ENCODE measurements at regions not wholly inside any gene's neighbourhood (a gene's known extent, or its start where the extent isn't known, plus 50 kb on each side); places are given as distances from the start of the nearest gene placed in this dataset.
"Not testable (repeated sequence)": the region's sequence is repeated elsewhere in the genome, so short reads cannot be mapped to it uniquely, and the experiment has no call there.

- no peaks in the 10 kb centered on the region for H3K36me3 Mint-ChIP-seq (ENCODE audit: low read depth)
- no peak for DNase-seq (ENCODE audit: low spot score)
- no peaks in the 10 kb centered on the region for H3K9me3 Mint-ChIP-seq (ENCODE audit: low read depth)
- no peak for TF ChIP-seq CTCF (IDR thresholded peaks at IDR 0.05)
- peaks cover 9% of the 10 kb centered on the region for H3K4me1 Mint-ChIP-seq (ENCODE audit: low read depth)
- H3K27me3 Mint-ChIP-seq (ENCODE audit: low read depth), result no peaks in the 10 kb centered on the region
- H3K4me3 Mint-ChIP-seq (ENCODE audit: unreplicated experiment), result no peak overlapping the region
- H3K27ac Mint-ChIP-seq (ENCODE audit: unreplicated experiment), result no peak overlapping the region
Measured at GRCh38 chr3:59186725-59187124, 136.9 kb upstream of the CFAP20DC start.

- Mint-ChIP-seq H3K4me1 (ENCODE audit: low read depth) (peaks cover 9% of the 10 kb centered on the region), H3K27ac (ENCODE audit: unreplicated experiment) (no peak overlapping the region)
- no peak for DNase-seq (ENCODE audit: low spot score)
Measured at GRCh38 chr3:59185591-59186369, 136.0 kb upstream of the CFAP20DC start.

GRCh38 chr3:59180006-59180405 lies 130.2 kb upstream of the CFAP20DC start:
- peaks cover 16% of the 10 kb centered on the region for H3K9me3 Mint-ChIP-seq (ENCODE audit: low read depth)
- H3K4me3 Mint-ChIP-seq (ENCODE audit: unreplicated experiment), result no peak overlapping the region
- H3K27me3 Mint-ChIP-seq (ENCODE audit: low read depth), result peaks cover 3% of the 10 kb centered on the region
- DNase-seq (ENCODE audit: low spot score), result no peak
- peaks cover 2% of the 10 kb centered on the region for H3K36me3 Mint-ChIP-seq (ENCODE audit: low read depth)
- no peaks in the 10 kb centered on the region for H3K4me1 Mint-ChIP-seq (ENCODE audit: low read depth)
- TF ChIP-seq CTCF (IDR thresholded peaks at IDR 0.05), result no peak
- H3K27ac Mint-ChIP-seq (ENCODE audit: unreplicated experiment), result no peak overlapping the region

More at GRCh38 chr3:59185591-59186369, 136.0 kb upstream of the CFAP20DC start:
- no peak overlapping the region for H3K4me3 Mint-ChIP-seq (ENCODE audit: unreplicated experiment)
- TF ChIP-seq CTCF (IDR thresholded peaks at IDR 0.05), result no peak
- no peaks in the 10 kb centered on the region for H3K9me3 Mint-ChIP-seq (ENCODE audit: low read depth)
- H3K36me3 Mint-ChIP-seq (ENCODE audit: low read depth), result no peaks in the 10 kb centered on the region
- H3K27me3 Mint-ChIP-seq (ENCODE audit: low read depth), result no peaks in the 10 kb centered on the region

- Mint-ChIP-seq H3K4me3 (ENCODE audit: unreplicated experiment) (no peak overlapping the region), H3K27me3 (ENCODE audit: low read depth) (peaks cover 3% of the 10 kb centered on the region), H3K9me3 (ENCODE audit: low read depth) (peaks cover 22% of the 10 kb centered on the region), H3K27ac (ENCODE audit: unreplicated experiment) (no peak overlapping the region), H3K36me3 (ENCODE audit: low read depth) (peaks cover 2% of the 10 kb centered on the region), H3K4me1 (ENCODE audit: low read depth) (no peaks in the 10 kb centered on the region)
- no peak for TF ChIP-seq CTCF (IDR thresholded peaks at IDR 0.05)
- no peak for DNase-seq (ENCODE audit: low spot score)
Measured at GRCh38 chr3:59178698-59179097, 128.9 kb upstream of the CFAP20DC start.

- TF ChIP-seq CTCF (IDR thresholded peaks at IDR 0.05), result no peak
- peaks cover 30% of the 10 kb centered on the region for H3K9me3 Mint-ChIP-seq (ENCODE audit: low read depth)
- H3K36me3 Mint-ChIP-seq (ENCODE audit: low read depth), result no peaks in the 10 kb centered on the region
- no peak overlapping the region for H3K4me3 Mint-ChIP-seq (ENCODE audit: unreplicated experiment)
- no peak for DNase-seq (ENCODE audit: low spot score)
- no peaks in the 10 kb centered on the region for H3K27me3 Mint-ChIP-seq (ENCODE audit: low read depth)
- no peak overlapping the region for H3K27ac Mint-ChIP-seq (ENCODE audit: unreplicated experiment)
- no peaks in the 10 kb centered on the region for H3K4me1 Mint-ChIP-seq (ENCODE audit: low read depth)
Measured at GRCh38 chr3:59171491-59171890, 121.7 kb upstream of the CFAP20DC start.

- not testable (repeated sequence) for H3K4me3 Mint-ChIP-seq (ENCODE audit: unreplicated experiment); H3K27me3 Mint-ChIP-seq (ENCODE audit: low read depth); H3K4me1 Mint-ChIP-seq (ENCODE audit: low read depth); H3K27ac Mint-ChIP-seq (ENCODE audit: unreplicated experiment); DNase-seq (ENCODE audit: low spot score); H3K36me3 Mint-ChIP-seq (ENCODE audit: low read depth)
- H3K9me3 Mint-ChIP-seq (ENCODE audit: low read depth), result peaks cover 21% of the 10 kb centered on the region
Measured at GRCh38 chr3:59170166-59170565, 120.3 kb upstream of the CFAP20DC start.
